AG04449 (cell line): ENCODE measurements at regions not wholly inside any gene's neighbourhood (a gene's known extent, or its start where the extent isn't known, plus 50 kb on each side); places are given as distances from the start of the nearest gene placed in this dataset.

ENCODE experiments used
- CTCF ChIA-PET: fragments of 350-600 bp; formaldehyde crosslinking; extraction: SDS; loops from one replicate; lab custom pipeline; 2021; ENCODE audit warnings: antibody characterized with exemption; lab: Yijun Ruan, JAX
- POLR2A ChIA-PET: fragments of 400-600, 350-600 bp; formaldehyde crosslinking; extraction: SDS; loops from one replicate; lab custom pipeline; 2020; ENCODE audit warnings: antibody characterized with exemption, inconsistent platforms; lab: Yijun Ruan, JAX
- DNase-seq: peaks from one replicate; pipeline ENCODE4 v3.0.0-alpha.2; 2010; ENCODE audit warnings: low read depth, low spot score
- H3K4me3 ChIP-seq: 2 replicates; pipeline ENCODE4 v1.5.1; 2011; ENCODE audit warnings: low read depth, mild to moderate bottlenecking, control low read depth, low read length
- TF ChIP-seq, protein P1 (sequence below): IDR thresholded peaks from one replicate; pipeline ENCODE4 v1.5.1; 2011; ENCODE audit warnings: mild to moderate bottlenecking, moderate library complexity, low read length, control low read depth, inconsistent platforms; ENCODE audit not compliant: insufficient read depth; ENCODE audit errors: missing control alignments

DNA sequence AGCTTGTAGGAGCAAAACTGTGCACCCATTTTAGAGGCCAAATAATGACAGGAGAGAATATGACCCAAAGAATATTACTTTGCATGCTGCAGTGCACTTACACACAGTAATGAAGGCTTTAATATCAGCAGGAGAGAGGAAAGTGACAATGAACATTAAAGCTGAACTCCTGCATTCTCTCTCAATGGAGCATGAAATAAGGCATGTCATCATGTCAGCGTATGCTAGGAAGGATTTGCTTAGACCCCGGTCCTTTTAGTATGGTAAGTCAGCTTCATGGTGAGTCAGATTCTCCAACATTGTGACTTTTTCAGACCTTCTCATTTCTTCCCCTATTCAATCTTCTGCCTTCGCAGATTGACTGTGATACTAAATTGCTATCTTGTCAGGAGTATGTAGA is 210.7 kb upstream of the TMPRSS15 start:
- ChIA-PET CTCF (no interaction called here), POLR2A (no interaction called here)
- TF ChIP-seq, protein P1, sequence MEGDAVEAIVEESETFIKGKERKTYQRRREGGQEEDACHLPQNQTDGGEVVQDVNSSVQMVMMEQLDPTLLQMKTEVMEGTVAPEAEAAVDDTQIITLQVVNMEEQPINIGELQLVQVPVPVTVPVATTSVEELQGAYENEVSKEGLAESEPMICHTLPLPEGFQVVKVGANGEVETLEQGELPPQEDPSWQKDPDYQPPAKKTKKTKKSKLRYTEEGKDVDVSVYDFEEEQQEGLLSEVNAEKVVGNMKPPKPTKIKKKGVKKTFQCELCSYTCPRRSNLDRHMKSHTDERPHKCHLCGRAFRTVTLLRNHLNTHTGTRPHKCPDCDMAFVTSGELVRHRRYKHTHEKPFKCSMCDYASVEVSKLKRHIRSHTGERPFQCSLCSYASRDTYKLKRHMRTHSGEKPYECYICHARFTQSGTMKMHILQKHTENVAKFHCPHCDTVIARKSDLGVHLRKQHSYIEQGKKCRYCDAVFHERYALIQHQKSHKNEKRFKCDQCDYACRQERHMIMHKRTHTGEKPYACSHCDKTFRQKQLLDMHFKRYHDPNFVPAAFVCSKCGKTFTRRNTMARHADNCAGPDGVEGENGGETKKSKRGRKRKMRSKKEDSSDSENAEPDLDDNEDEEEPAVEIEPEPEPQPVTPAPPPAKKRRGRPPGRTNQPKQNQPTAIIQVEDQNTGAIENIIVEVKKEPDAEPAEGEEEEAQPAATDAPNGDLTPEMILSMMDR, result no peak
- no peak overlapping the region for H3K4me3 ChIP-seq
- no peak for DNase-seq

DNA sequence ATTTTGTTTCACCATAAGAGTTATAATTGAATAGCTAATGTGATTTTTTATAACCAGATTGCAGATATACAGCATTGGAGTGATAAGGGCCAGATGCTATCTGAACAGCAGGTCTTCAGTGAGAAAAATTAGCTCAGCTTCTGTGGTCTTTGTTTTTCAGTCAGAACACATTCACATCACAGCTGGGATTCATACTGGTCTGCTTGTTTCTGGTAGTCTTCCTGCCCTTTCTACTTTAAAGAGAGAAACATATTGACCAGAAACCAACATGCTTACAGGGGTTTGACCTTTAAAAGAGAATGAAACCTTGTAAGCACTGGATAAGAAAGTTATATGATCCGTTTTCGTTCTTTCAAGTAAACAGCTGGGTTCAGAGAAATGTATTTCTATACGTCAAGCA is 213.7 kb upstream of the TMPRSS15 start:
- POLR2A ChIA-PET, result no interaction called here

DNA sequence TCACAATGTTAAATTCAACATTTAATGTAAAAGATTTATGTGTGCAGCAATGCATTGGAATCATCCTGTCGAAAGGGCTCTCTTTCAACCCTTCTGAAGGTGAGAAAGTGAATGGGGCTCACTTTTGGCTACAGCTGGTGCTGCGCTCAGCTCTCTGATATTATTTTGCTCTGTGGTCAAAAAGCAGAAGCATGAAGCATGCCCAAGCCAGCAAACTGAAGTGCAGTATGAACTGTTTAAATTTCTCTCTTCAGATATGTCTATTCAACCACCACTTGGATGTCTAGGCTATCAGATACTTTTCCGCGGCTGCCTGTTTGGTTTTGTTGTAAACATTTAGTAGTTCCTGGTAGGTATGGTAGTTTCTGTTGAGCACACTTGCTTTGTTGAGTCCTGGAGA is 216.9 kb upstream of the TMPRSS15 start:
- POLR2A ChIA-PET, result no interaction called here
- DNase-seq, result no peak
- CTCF ChIA-PET, result no interaction called here
- no peak overlapping the region for H3K4me3 ChIP-seq
- TF ChIP-seq, protein P1, result no peak

More for the DNA sequence above, 213.7 kb upstream of the TMPRSS15 start:
- H3K4me3 ChIP-seq, result no peak overlapping the region
- TF ChIP-seq, protein P1, result no peak
- DNase-seq, result no peak
- CTCF ChIA-PET, result no interaction called here

DNA sequence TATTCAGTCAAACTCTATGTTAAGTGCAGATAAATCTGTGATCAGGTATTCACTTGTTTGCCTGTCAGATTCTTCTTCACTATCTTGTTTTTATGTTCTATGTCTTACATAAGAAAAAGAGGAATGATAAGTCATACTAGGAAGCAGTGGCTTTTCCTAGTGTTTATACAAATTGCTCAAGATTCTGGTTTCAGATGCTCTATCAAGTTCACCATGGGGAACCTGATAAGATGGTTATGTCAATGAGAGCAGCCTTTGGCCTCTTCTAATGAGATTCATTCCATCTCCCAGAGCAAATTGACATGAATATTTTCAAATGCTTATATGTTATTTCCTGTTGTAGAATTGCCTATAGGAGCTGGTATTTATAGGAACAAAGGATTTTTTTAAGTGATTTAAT is 218.8 kb upstream of the TMPRSS15 start:
- TF ChIP-seq, protein P1, result no peak
- no peak for DNase-seq
- ChIA-PET CTCF (no interaction called here), POLR2A (no interaction called here)
- no peak overlapping the region for H3K4me3 ChIP-seq

DNA sequence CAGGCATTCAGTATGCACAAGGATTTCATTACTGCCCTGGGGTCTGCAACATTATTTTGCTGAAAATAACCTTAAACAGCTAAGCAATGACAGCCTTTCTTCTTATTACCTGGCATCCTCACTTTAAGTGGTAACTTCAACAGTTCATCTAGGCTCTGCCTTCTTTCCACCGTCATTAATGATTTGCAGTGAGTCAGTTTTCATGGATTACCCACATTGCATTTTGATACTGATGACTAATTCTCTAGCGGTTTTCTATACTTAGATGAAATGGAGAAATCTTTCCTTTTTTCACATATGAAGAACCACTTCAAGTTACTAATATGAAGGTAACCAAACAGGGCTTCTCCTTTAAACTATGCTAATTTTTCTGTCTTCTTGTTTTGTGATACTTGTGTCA is 226.9 kb upstream of the TMPRSS15 start:
- H3K4me3 ChIP-seq, result no peak overlapping the region
- DNase-seq, result no peak
- ChIA-PET POLR2A (no interaction called here), CTCF (no interaction called here)
- TF ChIP-seq, protein P1, result no peak

DNA sequence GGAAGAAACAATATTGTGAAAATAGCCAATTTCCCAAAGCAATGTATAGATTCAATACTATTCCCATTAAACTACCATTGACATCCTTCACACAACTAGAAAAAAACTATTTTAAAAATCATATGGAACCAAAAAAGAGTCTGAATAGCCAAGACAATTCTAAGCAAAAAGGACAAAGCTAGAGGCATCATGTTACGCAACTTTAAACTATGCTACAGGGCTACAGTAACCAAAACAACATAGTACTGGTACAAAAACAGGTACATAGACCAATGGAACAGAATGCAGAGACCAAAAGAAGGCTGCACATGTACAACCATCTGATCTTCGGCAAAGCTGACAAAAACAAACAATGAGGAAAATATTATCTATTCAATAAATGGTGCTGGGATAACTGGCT is 233.3 kb upstream of the TMPRSS15 start:
- no peak overlapping the region for H3K4me3 ChIP-seq
- ChIA-PET POLR2A (no interaction called here), CTCF (no interaction called here)
- DNase-seq, result no peak
- TF ChIP-seq, protein P1, result no peak
